K562 (cell line): ENCODE measurements at regions not wholly inside any gene's neighbourhood (a gene's known extent, or its start where the extent isn't known, plus 50 kb on each side); places are given as distances from the start of the nearest gene placed in this dataset.

Experiments used
- ATAC-seq: fragments of 200-7000 bp; cut with Tn5 transposase; 3 replicates; pipeline ENCODE4 v1.9.1; 2020; ENCODE audit warnings: moderate library complexity
- BruUV-seq: library from RNA; stranded (reverse); fragments of 400-500 nt; replicated peaks from 2 replicates; lab custom pipeline; 2021; lab: Mats Ljungman, UMichigan
- CTCF ChIA-PET: fragments of 300-600 bp; formaldehyde crosslinking; extraction: SDS; loops from one replicate; lab custom pipeline; 2021; ENCODE audit warnings: low intra/inter-chr PET ratio; lab: Yijun Ruan, JAX
- POLR2A ChIA-PET: fragments of 300-600, 350-650 bp; sonication (Branson Sonifier 250); formaldehyde crosslinking; extraction: SDS; loops from one replicate; lab custom pipeline; 2021; ENCODE audit warnings: antibody characterized with exemption, inconsistent platforms; lab: Yijun Ruan, JAX
- DNase-seq, 4 experiments: peaks; one replicate each; pipeline versions ENCODE4 v3.0.0 to v3.0.0-alpha.2; 2011 to 2018; ENCODE audit warnings: low spot score in 3 of 4, mixed read lengths in 3 of 4; ENCODE audit errors: extremely low read depth in 1 of 4
- FAIRE-seq: peaks from 2 replicates; lab custom pipeline; 2011; peaks lifted over from hg19 to GRCh38; lab: Jason Lieb, UNC
- H2AFZ ChIP-seq: 2 replicates; pipeline ENCODE4 v1.6.0; 2011; ENCODE audit warnings: low read depth, low read length, control low read depth, inconsistent platforms
- H3K27ac ChIP-seq: fragments of 200-600 bp; 3 replicates; pipeline ENCODE4 v1.8.0; 2011; ENCODE audit warnings: low read depth, mild to moderate bottlenecking, control low read depth, inconsistent platforms, low read length, moderate library complexity, mixed read lengths; ENCODE audit errors: extremely low read depth
- H3K27me3 ChIP-seq, 2 experiments: fragments of 300-600 bp in 1 of 2; 2 replicates in 1 of 2; 3 replicates in 1 of 2; pipeline versions ENCODE4 v1.6.0 to v1.8.0; 2011; ENCODE audit warnings: inconsistent platforms in 2 of 2, low read length in 2 of 2, mild to moderate bottlenecking in 1 of 2, mixed read lengths in 1 of 2, moderate library complexity in 1 of 2; ENCODE audit not compliant: control insufficient read depth in 2 of 2, insufficient read depth in 2 of 2
- H3K36me3 ChIP-seq: fragments of 300-600 bp; 3 replicates; pipeline ENCODE4 v1.8.0; 2011; ENCODE audit warnings: mild to moderate bottlenecking, low read length, inconsistent platforms; ENCODE audit not compliant: control insufficient read depth, insufficient read depth
- H3K4me1 ChIP-seq, 2 experiments: fragments of 200-600 bp in 1 of 2; replicated peaks in 1 of 2; 2 replicates in 1 of 2; 3 replicates in 1 of 2; pipeline versions ENCODE4 v1.5.1 to v1.8.0; 2011; ENCODE audit warnings: inconsistent platforms in 2 of 2, low read length in 2 of 2, mild to moderate bottlenecking in 1 of 2, mixed read lengths in 1 of 2, moderate library complexity in 1 of 2; ENCODE audit not compliant: control insufficient read depth in 2 of 2, insufficient read depth in 2 of 2
- H3K4me2 ChIP-seq: 2 replicates; pipeline ENCODE4 v1.6.1; 2011; ENCODE audit warnings: low read length, control low read depth, inconsistent platforms, mixed read lengths; ENCODE audit not compliant: insufficient read depth
- H3K4me3 ChIP-seq: fragments of 200-600 bp; sonication (generic), shearing (Covaris generic); 2 replicates; pipeline ENCODE4 v1.5.1; 2016; ENCODE audit warnings: control low read depth, inconsistent platforms
- H3K79me2 ChIP-seq: fragments of 200-600 bp; 3 replicates; pipeline ENCODE4 v1.8.0; 2011; ENCODE audit warnings: low read length, inconsistent platforms; ENCODE audit not compliant: control insufficient read depth, insufficient read depth
- H3K9ac ChIP-seq, 2 experiments: 2 replicates each; pipeline versions ENCODE4 v1.6.0 to v1.6.1; 2011; ENCODE audit warnings: low read depth in 2 of 2, low read length in 2 of 2, control low read depth in 1 of 2, inconsistent platforms in 1 of 2, mild to moderate bottlenecking in 1 of 2, mixed read lengths in 1 of 2; ENCODE audit not compliant: insufficient read depth in 1 of 2
- H3K9me1 ChIP-seq: one replicate; pipeline ENCODE4 v1.6.0; 2011; ENCODE audit warnings: inconsistent platforms, mild to moderate bottlenecking, low read length, moderate library complexity; ENCODE audit not compliant: control insufficient read depth, insufficient read depth
- H3K9me3 ChIP-seq: replicated peaks from 2 replicates; pipeline ENCODE4 v1.5.1; 2011; ENCODE audit warnings: low read depth, low read length, inconsistent platforms; ENCODE audit not compliant: control insufficient read depth, insufficient read depth
- H4K20me1 ChIP-seq: replicated peaks from 2 replicates; pipeline ENCODE4 v1.6.1; 2011; ENCODE audit warnings: low read length, inconsistent platforms, mixed read lengths; ENCODE audit not compliant: control insufficient read depth, insufficient read depth
- ESRRB ChIP-seq: fragments of 250-450 bp; sonication (Bioruptor Pico); IDR thresholded peaks from 2 replicates; pipeline ENCODE4 v1.5.0; 2020; ENCODE audit warnings: mild to moderate bottlenecking, moderate library complexity, borderline replicate concordance
- HMGXB4 ChIP-seq: sonication (generic); formaldehyde crosslinking; IDR thresholded peaks from 2 replicates; pipeline ENCODE4 v1.8.1; 2023; ENCODE audit warnings: mild to moderate bottlenecking, missing genetic modification reagents
- KDM5B ChIP-seq: fragments of 200-600 bp; sonication (generic); IDR thresholded peaks from 2 replicates; pipeline ENCODE4 v1.6.1; 2012; ENCODE audit warnings: low read depth, mild to moderate bottlenecking, moderate library complexity, low read length, control low read depth, inconsistent platforms; ENCODE audit not compliant: insufficient replicate concordance
- MTA1 ChIP-seq: fragments of 450-650 bp; IDR thresholded peaks from 2 replicates; pipeline ENCODE4 v1.6.1; 2017; ENCODE audit warnings: borderline replicate concordance
- NR3C1 ChIP-seq: sonication (generic); formaldehyde crosslinking; IDR thresholded peaks from 2 replicates; pipeline ENCODE4 v1.8.1; 2022; ENCODE audit warnings: missing genetic modification reagents
- NR4A1 ChIP-seq, 2 experiments: fragments of 250-450 bp in 1 of 2; fragments of 450-650 bp in 1 of 2; sonication (Bioruptor Pico) in 1 of 2; IDR thresholded peaks; 2 replicates each; pipeline versions ENCODE4 v1.4.0 to v1.6.1; 2016 to 2020; ENCODE audit warnings: mild to moderate bottlenecking in 2 of 2, missing compliant biosample characterization in 1 of 2, missing genetic modification characterization in 1 of 2, moderate library complexity in 1 of 2
- THRA ChIP-seq: fragments of 450-650 bp; IDR thresholded peaks from 2 replicates; pipeline ENCODE4 v1.6.1; 2017; ENCODE audit warnings: mild to moderate bottlenecking, moderate library complexity
- XRCC3 ChIP-seq: fragments of 450-650 bp; IDR thresholded peaks from 2 replicates; pipeline ENCODE4 v1.6.1; 2017; ENCODE audit warnings: mild to moderate bottlenecking, moderate library complexity
- ZFP30 ChIP-seq: fragments of 250-450 bp; sonication (Bioruptor Pico); IDR thresholded peaks from 2 replicates; pipeline ENCODE4 v1.8.0; 2022; ENCODE audit warnings: moderate library complexity, mild to moderate bottlenecking, inconsistent platforms, borderline replicate concordance
- ZNF165 ChIP-seq: fragments of 250-450 bp; sonication (Bioruptor Pico); IDR thresholded peaks from 2 replicates; pipeline ENCODE4 v1.4.0; 2020; ENCODE audit warnings: borderline replicate concordance
- ZNF584 ChIP-seq: fragments of 200-800 bp; sonication (Bioruptor generic); IDR thresholded peaks from 2 replicates; pipeline ENCODE4 v1.6.1; 2016; ENCODE audit warnings: low read depth, mild to moderate bottlenecking, missing genetic modification characterization, missing compliant biosample characterization
- ZNF644 ChIP-seq: fragments of 200-800 bp; sonication (Bioruptor generic); IDR thresholded peaks from 2 replicates; pipeline ENCODE4 v1.6.1; 2016; ENCODE audit warnings: low read depth, missing genetic modification characterization, missing compliant biosample characterization
- ZNF778 ChIP-seq: fragments of 450-650 bp; formaldehyde crosslinking; IDR thresholded peaks from 2 replicates; pipeline ENCODE4 v1.4.0; 2020; ENCODE audit warnings: mild to moderate bottlenecking, moderate library complexity
- WGBS: fragments of 100-300 bp; shearing (Covaris generic); methylation state at CpG from one replicate; pipeline ENCODE4 v1.1.6; 2016; ENCODE audit warnings: low coverage, mixed read lengths; ENCODE audit not compliant: insufficient coverage; ENCODE audit errors: missing lambda C conversion rate; 5-methylcytosine and 5-hydroxymethylcytosine counted together
- in situ Hi-C: fragments of 300-500 bp; cut with MboI; formaldehyde crosslinking; loops from 4 replicates; pipeline ENCODE4 v1.15.0; 2018; ENCODE audit warnings: inconsistent platforms, mixed read lengths
- intact Hi-C: fragments of 100-400 bp; cut with micrococcal nuclease; formaldehyde crosslinking; loops from 2 replicates; pipeline ENCODE4 v1.14.2; 2022

GRCh38 chr4:188839704-188840103 lies 700.5 kb downstream of the TRIML1 start (continued):
- no peak for TF ChIP-seq NR4A1 (CRISPR knock-in tag; IDR thresholded peaks at IDR 0.05)
- no peak for TF ChIP-seq NR4A1 (tag; IDR thresholded peaks at IDR 0.05)
- TF ChIP-seq ZNF778 (CRISPR knock-in tag) = no peak
- no peak for TF ChIP-seq THRA
- TF ChIP-seq KDM5B = no peak

- Histone ChIP-seq H3K9me1 (no peaks in the 10 kb centered on the region), H3K9ac (no peak overlapping the region), H3K27me3 (no peaks in the 10 kb centered on the region), H3K4me3 (no peak overlapping the region), H4K20me1 (no peaks in the 10 kb centered on the region), H3K79me2 (no peaks in the 10 kb centered on the region), H3K9me3 (no peaks in the 10 kb centered on the region; the same call in 1 of the 2 replicates), H3K4me2 (no peak overlapping the region), H3K4me1 (no peaks in the 10 kb centered on the region), H2AFZ (no peak overlapping the region), H3K27ac (no peak overlapping the region), H3K36me3 (no peaks in the 10 kb centered on the region)
- intact Hi-C loops (no loop called here), in situ Hi-C loops (no loop called here)
- under 1% methylated on average over 11 of the region's 11 CpGs for WGBS
- no peak for ATAC-seq
- no peak for TF ChIP-seq ESRRB
- TF ChIP-seq ZFP30 (CRISPR knock-in tag) = no peak
- TF ChIP-seq HMGXB4 (CRISPR knock-in tag) = no peak
- no peak for TF ChIP-seq ZNF644 (tag)
- TF ChIP-seq ZNF165 (CRISPR knock-in tag) = no peak
- TF ChIP-seq XRCC3 = no peak
- no peak for TF ChIP-seq MTA1
- TF ChIP-seq ZNF584 (CRISPR knock-in tag) = no peak
- TF ChIP-seq NR3C1 (CRISPR knock-in tag) = no peak
- ChIA-PET POLR2A (interaction anchor here (0.6 kb wide), 1 partner anchor 22 kb away, joined by 3 read pairs; no protein-coding TSS in a partner anchor), CTCF (no interaction called here)
- no TSS peak for BruUV-seq
- FAIRE-seq = no peak
- no peak for DNase-seq
Measured at GRCh38 chr4:188841523-188841922, 702.3 kb downstream of the TRIML1 start.
